HG03378 (cell line): ENCODE measurements at regions not wholly inside any gene's neighbourhood (a gene's known extent, or its start where the extent isn't known, plus 50 kb on each side); places are given as distances from the start of the nearest gene placed in this dataset.

ENCODE experiments used
- ATAC-seq: cut with Tn5 transposase; IDR thresholded peaks from one replicate; pipeline ENCODE4 v1.9.1; 2021; ENCODE audit warnings: mild to moderate bottlenecking, moderate library complexity; ENCODE audit not compliant: unreplicated experiment

- ATAC-seq: no peak
Measured at GRCh38 chr20:52515877-52516276, 324.3 kb upstream of the ZFP64 start.

GRCh38 chr20:52500157-52500556 is 308.6 kb upstream of the ZFP64 start:
- ATAC-seq: no peak

- ATAC-seq: no peak
Measured at GRCh38 chr20:52497731-52498130, 306.2 kb upstream of the ZFP64 start.

GRCh38 chr20:52496191-52496590 is 304.6 kb upstream of the ZFP64 start:
- no peak for ATAC-seq

GRCh38 chr20:52494244-52494643 is 302.7 kb upstream of the ZFP64 start:
- no peak for ATAC-seq

- no peak for ATAC-seq
Measured at GRCh38 chr20:52493171-52493721, 301.7 kb upstream of the ZFP64 start.

- no peak for ATAC-seq
Measured at GRCh38 chr20:52490711-52491430, 299.3 kb upstream of the ZFP64 start.

GRCh38 chr20:52484438-52484837 is 292.9 kb upstream of the ZFP64 start:
- ATAC-seq: no peak

GRCh38 chr20:52483382-52483781 is 291.8 kb upstream of the ZFP64 start:
- ATAC-seq: no peak

GRCh38 chr20:52482044-52482443 is 290.5 kb upstream of the ZFP64 start:
- no peak for ATAC-seq

- ATAC-seq: no peak
Measured at GRCh38 chr20:52481443-52481842, 289.9 kb upstream of the ZFP64 start.

GRCh38 chr20:52476074-52476750 is 284.6 kb upstream of the ZFP64 start:
- no peak for ATAC-seq

- no peak for ATAC-seq
Measured at GRCh38 chr20:52473186-52473585, 281.6 kb upstream of the ZFP64 start.

- ATAC-seq: no peak
Measured at GRCh38 chr20:52470561-52470960, 279.0 kb upstream of the ZFP64 start.

GRCh38 chr20:52469128-52469527 is 277.5 kb upstream of the ZFP64 start:
- ATAC-seq: no peak

- no peak for ATAC-seq
Measured at GRCh38 chr20:52465991-52466390, 274.4 kb upstream of the ZFP64 start.

GRCh38 chr20:52461582-52461981 is 270.0 kb upstream of the ZFP64 start:
- ATAC-seq: no peak

GRCh38 chr20:52459150-52459549 is 267.6 kb upstream of the ZFP64 start:
- no peak for ATAC-seq

GRCh38 chr20:52457826-52458225 is 266.2 kb upstream of the ZFP64 start:
- ATAC-seq: no peak

GRCh38 chr20:52454660-52455059 is 263.1 kb upstream of the ZFP64 start:
- ATAC-seq: no peak

GRCh38 chr20:52448513-52449232 is 257.1 kb upstream of the ZFP64 start:
- ATAC-seq: no peak

GRCh38 chr20:52447225-52447551 is 255.6 kb upstream of the ZFP64 start:
- no peak for ATAC-seq
